Peyer's patch (tissue), 4 donors: ENCODE measurements at regions not wholly inside any gene's neighbourhood (a gene's known extent, or its start where the extent isn't known, plus 50 kb on each side); places are given as distances from the start of the nearest gene placed in this dataset.

Experiments
- CTCF ChIP-seq, 6 experiments: fragments of 450-650 bp in 4 of 6; fragments of 200-600 bp in 2 of 6; sonication (generic) in 1 of 6; IDR thresholded peaks; one replicate each; pipeline ENCODE4 v1.5.1; 2017 to 2019; ENCODE audit warnings: antibody characterized with exemption in 6 of 6, mild to moderate bottlenecking in 3 of 6, moderate library complexity in 1 of 6
- POLR2A ChIP-seq, 2 donors: fragments of 450-650 bp; IDR thresholded peaks; one replicate each; pipeline ENCODE4 v1.5.1; 2017; ENCODE audit warnings: antibody characterized with exemption in 2 of 2, mild to moderate bottlenecking in 2 of 2, moderate library complexity in 2 of 2

GRCh38 chr1:189970331-189971230 lies 507.1 kb downstream of the BRINP3 start:
- TF ChIP-seq CTCF (IDR thresholded peaks at IDR 0.05) (no peak), POLR2A (IDR thresholded peaks at IDR 0.05) (no peak)
